WTC11 (cell line): ENCODE measurements at regions not wholly inside any gene's neighbourhood (a gene's known extent, or its start where the extent isn't known, plus 50 kb on each side); places are given as distances from the start of the nearest gene placed in this dataset.

ENCODE experiments used
- ATAC-seq: fragments of 200-7000 bp; cut with Tn5 transposase; 2 replicates; pipeline ENCODE4 v1.10.0; 2021; ENCODE audit warnings: mild to moderate bottlenecking, moderate library complexity
- CTCF ChIA-PET: fragments of 300-600 bp; sonication (Branson Sonifier 250); formaldehyde crosslinking; loops from one replicate; lab custom pipeline; 2021; ENCODE audit warnings: antibody characterized with exemption; lab: Charles Lee
- POLR2A ChIA-PET: fragments of 350-600 bp; sonication (Branson Sonifier 250); formaldehyde crosslinking; loops from one replicate; lab custom pipeline; 2021; ENCODE audit warnings: antibody characterized with exemption; lab: Charles Lee
- DNase-seq: peaks from one replicate; pipeline ENCODE4 v3.0.0; 2021; ENCODE audit warnings: low spot score
- H3K27ac Mint-ChIP-seq: 2 replicates; pipeline ENCODE4 v1.8.0; 2021; ENCODE audit warnings: mixed read lengths
- H3K27me3 Mint-ChIP-seq: 2 replicates; pipeline ENCODE4 v1.8.0; 2021; ENCODE audit warnings: low read depth, mild to moderate bottlenecking, moderate library complexity, mixed read lengths
- H3K36me3 Mint-ChIP-seq: 2 replicates; pipeline ENCODE4 v1.8.0; 2021; ENCODE audit warnings: mixed read lengths
- H3K4me1 Mint-ChIP-seq: 2 replicates; pipeline ENCODE4 v1.8.0; 2022; ENCODE audit warnings: mixed read lengths
- H3K4me3 Mint-ChIP-seq: 2 replicates; pipeline ENCODE4 v1.8.0; 2021; ENCODE audit warnings: mild to moderate bottlenecking, moderate library complexity, mixed read lengths
- H3K9me3 Mint-ChIP-seq: 2 replicates; pipeline ENCODE4 v1.8.0; 2021; ENCODE audit warnings: mixed read lengths
- FOXJ3 ChIP-seq: sonication (generic); formaldehyde crosslinking; IDR thresholded peaks from 2 replicates; pipeline ENCODE4 v1.9.0; 2021; ENCODE audit warnings: missing genetic modification reagents, mild to moderate bottlenecking, borderline replicate concordance
- FOXP1 ChIP-seq: sonication (generic); formaldehyde crosslinking; IDR thresholded peaks from 2 replicates; pipeline ENCODE4 v1.8.0; 2022; ENCODE audit warnings: missing genetic modification reagents, mild to moderate bottlenecking, moderate library complexity, borderline replicate concordance
- HMGA2 ChIP-seq: fragments of 250-450 bp; sonication (Bioruptor Pico); IDR thresholded peaks from 2 replicates; pipeline ENCODE4 v1.4.0; 2021; ENCODE audit warnings: mild to moderate bottlenecking, moderate library complexity
- NR1H2 ChIP-seq: sonication (generic); formaldehyde crosslinking; IDR thresholded peaks from 2 replicates; pipeline ENCODE4 v1.9.0; 2021; ENCODE audit warnings: mild to moderate bottlenecking, moderate library complexity, missing genetic modification reagents
- ZNF263 ChIP-seq: sonication (generic); formaldehyde crosslinking; IDR thresholded peaks from 2 replicates; pipeline ENCODE4 v1.8.1; 2022; ENCODE audit warnings: low read depth, mild to moderate bottlenecking, moderate library complexity, missing genetic modification reagents
- ZNF396 ChIP-seq: fragments of 250-450 bp; sonication (Bioruptor Pico); IDR thresholded peaks from 2 replicates; pipeline ENCODE4 v1.8.0; 2021; ENCODE audit warnings: mild to moderate bottlenecking, moderate library complexity, borderline replicate concordance
- ZNF671 ChIP-seq: fragments of 250-450 bp; sonication (Bioruptor Pico); IDR thresholded peaks from 2 replicates; pipeline ENCODE4 v1.8.0; 2021; ENCODE audit warnings: mild to moderate bottlenecking
- TF ChIP-seq, protein P1 (sequence below): fragments of 250-450 bp; sonication (Bioruptor Pico); IDR thresholded peaks from 2 replicates; pipeline ENCODE4 v1.9.0; 2021; ENCODE audit warnings: moderate library complexity, mild to moderate bottlenecking, inconsistent platforms, borderline replicate concordance
- TF ChIP-seq, protein P2 (sequence below): sonication (generic); formaldehyde crosslinking; IDR thresholded peaks from 2 replicates; pipeline ENCODE4 v1.8.0; 2023; ENCODE audit warnings: missing genetic modification reagents
- TF ChIP-seq, protein P3 (sequence below): sonication (generic); formaldehyde crosslinking; IDR thresholded peaks from 2 replicates; pipeline ENCODE4 v1.8.1; 2023; ENCODE audit warnings: mild to moderate bottlenecking, moderate library complexity, missing genetic modification reagents
- TF ChIP-seq, protein P4 (sequence below): sonication (generic); formaldehyde crosslinking; IDR thresholded peaks from 2 replicates; pipeline ENCODE4 v1.8.1; 2023; ENCODE audit warnings: mild to moderate bottlenecking, missing genetic modification reagents, moderate library complexity
- TF ChIP-seq, protein P5 (sequence below): sonication (generic); formaldehyde crosslinking; IDR thresholded peaks from 2 replicates; pipeline ENCODE4 v1.8.1; 2023; ENCODE audit warnings: mild to moderate bottlenecking, missing genetic modification reagents, moderate library complexity
- TF ChIP-seq, protein P6 (sequence below): fragments of 250-450 bp; sonication (Bioruptor Pico); conservative IDR thresholded peaks from 2 replicates; pipeline ENCODE4 v1.9.0; 2021; ENCODE audit warnings: mild to moderate bottlenecking
- TF ChIP-seq, protein P7 (sequence below): sonication (generic); formaldehyde crosslinking; IDR thresholded peaks from 2 replicates; pipeline ENCODE4 v1.8.0; 2023; ENCODE audit warnings: mild to moderate bottlenecking, missing genetic modification reagents
- TF ChIP-seq, protein P8 (sequence below): fragments of 250-450 bp; sonication (Bioruptor Pico); IDR thresholded peaks from 2 replicates; pipeline ENCODE4 v1.9.0; 2021; ENCODE audit warnings: mild to moderate bottlenecking

DNA sequence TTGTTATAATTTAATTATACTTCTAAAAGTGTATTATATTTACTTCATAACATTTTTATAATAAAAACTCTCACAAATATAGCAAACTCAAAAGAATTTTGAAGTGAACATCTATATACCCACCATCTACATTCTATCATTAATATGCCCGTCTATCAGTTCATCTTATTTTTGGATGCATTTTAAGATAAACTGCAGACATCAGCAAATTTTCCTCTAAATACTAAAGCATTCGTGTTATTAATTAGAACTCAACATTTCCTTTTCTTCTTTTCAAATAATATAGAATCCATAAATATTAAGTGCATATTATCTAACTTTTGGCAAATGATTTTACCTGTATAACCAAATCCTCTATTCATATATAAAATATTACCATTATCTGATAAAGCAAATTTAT, 242.9 kb upstream of the BCHE start:
- Mint-ChIP-seq H3K36me3 (no peaks in the 10 kb centered on the region), H3K9me3 (no peaks in the 10 kb centered on the region), H3K27ac (no peak overlapping the region), H3K4me1 (no peaks in the 10 kb centered on the region), H3K4me3 (no peak overlapping the region), H3K27me3 (no peaks in the 10 kb centered on the region)
- TF ChIP-seq HMGA2 = no peak
- TF ChIP-seq ZNF671 (CRISPR knock-in tag) = no peak
- no peak for TF ChIP-seq FOXP1 (CRISPR knock-in tag)
- TF ChIP-seq FOXJ3 = no peak
- TF ChIP-seq, protein P1, sequence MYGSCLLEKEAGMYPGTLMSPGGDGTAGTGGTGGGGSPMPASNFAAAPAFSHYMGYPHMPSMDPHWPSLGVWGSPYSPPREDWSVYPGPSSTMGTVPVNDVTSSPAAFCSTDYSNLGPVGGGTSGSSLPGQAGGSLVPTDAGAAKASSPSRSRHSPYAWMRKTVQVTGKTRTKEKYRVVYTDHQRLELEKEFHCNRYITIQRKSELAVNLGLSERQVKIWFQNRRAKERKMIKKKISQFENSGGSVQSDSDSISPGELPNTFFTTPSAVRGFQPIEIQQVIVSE (CRISPR knock-in tag) = no peak
- TF ChIP-seq, protein P2, sequence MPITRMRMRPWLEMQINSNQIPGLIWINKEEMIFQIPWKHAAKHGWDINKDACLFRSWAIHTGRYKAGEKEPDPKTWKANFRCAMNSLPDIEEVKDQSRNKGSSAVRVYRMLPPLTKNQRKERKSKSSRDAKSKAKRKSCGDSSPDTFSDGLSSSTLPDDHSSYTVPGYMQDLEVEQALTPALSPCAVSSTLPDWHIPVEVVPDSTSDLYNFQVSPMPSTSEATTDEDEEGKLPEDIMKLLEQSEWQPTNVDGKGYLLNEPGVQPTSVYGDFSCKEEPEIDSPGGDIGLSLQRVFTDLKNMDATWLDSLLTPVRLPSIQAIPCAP (CRISPR knock-in tag) = no peak
- TF ChIP-seq, protein P3, sequence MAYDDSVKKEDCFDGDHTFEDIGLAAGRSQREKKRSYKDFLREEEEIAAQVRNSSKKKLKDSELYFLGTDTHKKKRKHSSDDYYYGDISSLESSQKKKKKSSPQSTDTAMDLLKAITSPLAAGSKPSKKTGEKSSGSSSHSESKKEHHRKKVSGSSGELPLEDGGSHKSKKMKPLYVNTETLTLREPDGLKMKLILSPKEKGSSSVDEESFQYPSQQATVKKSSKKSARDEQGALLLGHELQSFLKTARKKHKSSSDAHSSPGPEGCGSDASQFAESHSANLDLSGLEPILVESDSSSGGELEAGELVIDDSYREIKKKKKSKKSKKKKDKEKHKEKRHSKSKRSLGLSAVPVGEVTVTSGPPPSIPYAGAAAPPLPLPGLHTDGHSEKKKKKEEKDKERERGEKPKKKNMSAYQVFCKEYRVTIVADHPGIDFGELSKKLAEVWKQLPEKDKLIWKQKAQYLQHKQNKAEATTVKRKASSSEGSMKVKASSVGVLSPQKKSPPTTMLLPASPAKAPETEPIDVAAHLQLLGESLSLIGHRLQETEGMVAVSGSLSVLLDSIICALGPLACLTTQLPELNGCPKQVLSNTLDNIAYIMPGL (CRISPR knock-in tag) = no peak
- no peak for TF ChIP-seq ZNF396 (CRISPR knock-in tag)
- TF ChIP-seq, protein P4, sequence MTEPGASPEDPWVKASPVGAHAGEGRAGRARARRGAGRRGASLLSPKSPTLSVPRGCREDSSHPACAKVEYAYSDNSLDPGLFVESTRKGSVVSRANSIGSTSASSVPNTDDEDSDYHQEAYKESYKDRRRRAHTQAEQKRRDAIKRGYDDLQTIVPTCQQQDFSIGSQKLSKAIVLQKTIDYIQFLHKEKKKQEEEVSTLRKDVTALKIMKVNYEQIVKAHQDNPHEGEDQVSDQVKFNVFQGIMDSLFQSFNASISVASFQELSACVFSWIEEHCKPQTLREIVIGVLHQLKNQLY (CRISPR knock-in tag) = no peak
- TF ChIP-seq, protein P5, sequence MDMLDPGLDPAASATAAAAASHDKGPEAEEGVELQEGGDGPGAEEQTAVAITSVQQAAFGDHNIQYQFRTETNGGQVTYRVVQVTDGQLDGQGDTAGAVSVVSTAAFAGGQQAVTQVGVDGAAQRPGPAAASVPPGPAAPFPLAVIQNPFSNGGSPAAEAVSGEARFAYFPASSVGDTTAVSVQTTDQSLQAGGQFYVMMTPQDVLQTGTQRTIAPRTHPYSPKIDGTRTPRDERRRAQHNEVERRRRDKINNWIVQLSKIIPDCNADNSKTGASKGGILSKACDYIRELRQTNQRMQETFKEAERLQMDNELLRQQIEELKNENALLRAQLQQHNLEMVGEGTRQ (CRISPR knock-in tag) = no peak
- no peak for TF ChIP-seq ZNF263 (CRISPR knock-in tag)
- TF ChIP-seq, protein P6, sequence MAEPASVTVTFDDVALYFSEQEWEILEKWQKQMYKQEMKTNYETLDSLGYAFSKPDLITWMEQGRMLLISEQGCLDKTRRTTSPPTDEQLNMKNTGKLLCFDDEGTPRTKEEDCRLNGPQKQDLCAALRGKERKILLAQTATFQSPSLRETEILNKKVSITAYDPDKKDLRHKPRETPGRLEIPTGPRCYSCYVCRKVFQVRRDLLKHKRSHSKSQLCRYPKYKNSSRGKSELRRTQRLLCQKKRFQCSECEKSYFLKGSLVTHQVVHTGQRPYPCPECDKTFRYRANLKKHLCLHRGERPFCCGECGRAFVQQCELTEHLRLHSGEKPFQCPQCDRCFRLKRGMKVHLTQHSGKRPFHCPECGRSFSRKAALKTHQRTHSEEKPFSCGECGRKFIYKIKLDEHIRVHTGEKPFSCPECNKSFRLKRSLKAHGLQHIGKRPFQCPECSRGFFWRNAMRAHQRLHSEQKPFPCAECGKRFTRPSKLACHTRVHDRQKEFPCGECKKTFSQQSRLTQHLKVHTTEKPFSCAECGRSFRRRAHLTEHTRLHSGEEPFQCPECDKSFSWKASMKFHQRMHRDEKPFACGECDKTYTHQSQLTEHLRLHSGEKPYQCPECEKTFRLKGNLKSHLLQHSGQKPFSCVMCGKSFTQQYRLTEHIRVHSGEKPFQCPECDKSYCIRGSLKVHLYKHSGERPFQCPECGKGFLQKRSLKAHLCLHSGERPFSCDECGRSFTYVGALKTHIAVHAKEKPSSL = no peak
- TF ChIP-seq NR1H2 (CRISPR knock-in tag) = no peak
- TF ChIP-seq, protein P7, sequence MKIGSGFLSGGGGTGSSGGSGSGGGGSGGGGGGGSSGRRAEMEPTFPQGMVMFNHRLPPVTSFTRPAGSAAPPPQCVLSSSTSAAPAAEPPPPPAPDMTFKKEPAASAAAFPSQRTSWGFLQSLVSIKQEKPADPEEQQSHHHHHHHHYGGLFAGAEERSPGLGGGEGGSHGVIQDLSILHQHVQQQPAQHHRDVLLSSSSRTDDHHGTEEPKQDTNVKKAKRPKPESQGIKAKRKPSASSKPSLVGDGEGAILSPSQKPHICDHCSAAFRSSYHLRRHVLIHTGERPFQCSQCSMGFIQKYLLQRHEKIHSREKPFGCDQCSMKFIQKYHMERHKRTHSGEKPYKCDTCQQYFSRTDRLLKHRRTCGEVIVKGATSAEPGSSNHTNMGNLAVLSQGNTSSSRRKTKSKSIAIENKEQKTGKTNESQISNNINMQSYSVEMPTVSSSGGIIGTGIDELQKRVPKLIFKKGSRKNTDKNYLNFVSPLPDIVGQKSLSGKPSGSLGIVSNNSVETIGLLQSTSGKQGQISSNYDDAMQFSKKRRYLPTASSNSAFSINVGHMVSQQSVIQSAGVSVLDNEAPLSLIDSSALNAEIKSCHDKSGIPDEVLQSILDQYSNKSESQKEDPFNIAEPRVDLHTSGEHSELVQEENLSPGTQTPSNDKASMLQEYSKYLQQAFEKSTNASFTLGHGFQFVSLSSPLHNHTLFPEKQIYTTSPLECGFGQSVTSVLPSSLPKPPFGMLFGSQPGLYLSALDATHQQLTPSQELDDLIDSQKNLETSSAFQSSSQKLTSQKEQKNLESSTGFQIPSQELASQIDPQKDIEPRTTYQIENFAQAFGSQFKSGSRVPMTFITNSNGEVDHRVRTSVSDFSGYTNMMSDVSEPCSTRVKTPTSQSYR (CRISPR knock-in tag) = no peak
- TF ChIP-seq, protein P8, sequence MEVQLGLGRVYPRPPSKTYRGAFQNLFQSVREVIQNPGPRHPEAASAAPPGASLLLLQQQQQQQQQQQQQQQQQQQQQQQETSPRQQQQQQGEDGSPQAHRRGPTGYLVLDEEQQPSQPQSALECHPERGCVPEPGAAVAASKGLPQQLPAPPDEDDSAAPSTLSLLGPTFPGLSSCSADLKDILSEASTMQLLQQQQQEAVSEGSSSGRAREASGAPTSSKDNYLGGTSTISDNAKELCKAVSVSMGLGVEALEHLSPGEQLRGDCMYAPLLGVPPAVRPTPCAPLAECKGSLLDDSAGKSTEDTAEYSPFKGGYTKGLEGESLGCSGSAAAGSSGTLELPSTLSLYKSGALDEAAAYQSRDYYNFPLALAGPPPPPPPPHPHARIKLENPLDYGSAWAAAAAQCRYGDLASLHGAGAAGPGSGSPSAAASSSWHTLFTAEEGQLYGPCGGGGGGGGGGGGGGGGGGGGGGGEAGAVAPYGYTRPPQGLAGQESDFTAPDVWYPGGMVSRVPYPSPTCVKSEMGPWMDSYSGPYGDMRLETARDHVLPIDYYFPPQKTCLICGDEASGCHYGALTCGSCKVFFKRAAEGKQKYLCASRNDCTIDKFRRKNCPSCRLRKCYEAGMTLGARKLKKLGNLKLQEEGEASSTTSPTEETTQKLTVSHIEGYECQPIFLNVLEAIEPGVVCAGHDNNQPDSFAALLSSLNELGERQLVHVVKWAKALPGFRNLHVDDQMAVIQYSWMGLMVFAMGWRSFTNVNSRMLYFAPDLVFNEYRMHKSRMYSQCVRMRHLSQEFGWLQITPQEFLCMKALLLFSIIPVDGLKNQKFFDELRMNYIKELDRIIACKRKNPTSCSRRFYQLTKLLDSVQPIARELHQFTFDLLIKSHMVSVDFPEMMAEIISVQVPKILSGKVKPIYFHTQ (CRISPR knock-in tag) = no peak
- ChIA-PET CTCF (no interaction called here), POLR2A (no interaction called here)
- ATAC-seq (no peak), DNase-seq (no peak)
